NCI-H146 treated with DMSO at 0.1 percent for 48 hours (cell line): ENCODE measurements at regions not wholly inside any gene's neighbourhood (a gene's known extent, or its start where the extent isn't known, plus 50 kb on each side); places are given as distances from the start of the nearest gene placed in this dataset.
"Not testable (repeated sequence)": the region's sequence is repeated elsewhere in the genome, so short reads cannot be mapped to it uniquely, and the experiment has no call there.

Experiments
- DNase-seq: peaks from one replicate; lab custom pipeline; 2025; ENCODE audit not compliant: unreplicated experiment; lab: John Stamatoyannopoulos, UW

DNA sequence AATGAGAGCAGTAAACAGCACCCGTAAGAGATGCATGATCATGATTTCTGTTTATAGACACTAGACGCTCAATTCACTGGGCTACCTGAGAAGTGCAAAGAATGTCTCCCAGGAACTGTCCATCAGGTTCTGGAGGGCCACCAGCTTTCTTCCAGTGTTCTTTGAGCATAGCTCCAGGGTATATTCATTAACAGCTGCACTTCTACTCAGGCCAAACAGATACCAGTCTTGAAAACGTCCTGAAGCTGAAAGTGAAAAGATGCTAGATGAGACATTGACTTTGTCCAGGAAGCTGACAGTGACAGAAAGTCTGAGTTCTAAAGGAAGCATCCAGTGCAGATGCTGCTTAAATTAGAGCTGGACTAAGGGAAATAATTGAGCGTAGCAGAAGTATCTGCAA is 488.7 kb upstream of the TYRP1 start:
- DNase-seq: no peak

DNA sequence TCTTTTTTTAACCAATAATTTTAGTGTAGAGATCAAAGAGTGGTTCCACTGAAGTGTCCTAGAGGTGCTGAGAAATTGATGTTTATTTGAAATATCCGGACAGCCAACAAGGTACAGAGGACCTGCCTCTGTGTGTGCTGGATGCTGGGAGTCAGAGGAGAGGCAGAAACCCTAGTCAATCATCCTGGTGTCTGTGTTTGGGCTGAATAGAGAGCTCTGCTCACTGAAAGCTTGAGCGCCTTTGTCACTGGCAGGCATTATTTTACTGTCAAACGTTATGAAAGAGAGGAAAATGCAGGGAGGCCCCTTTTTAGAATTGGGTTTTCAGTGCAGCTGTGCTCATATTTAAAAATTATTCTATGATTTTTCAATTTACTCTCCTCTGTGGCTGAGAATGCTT is 480.3 kb upstream of the TYRP1 start:
- DNase-seq: no peak

DNA sequence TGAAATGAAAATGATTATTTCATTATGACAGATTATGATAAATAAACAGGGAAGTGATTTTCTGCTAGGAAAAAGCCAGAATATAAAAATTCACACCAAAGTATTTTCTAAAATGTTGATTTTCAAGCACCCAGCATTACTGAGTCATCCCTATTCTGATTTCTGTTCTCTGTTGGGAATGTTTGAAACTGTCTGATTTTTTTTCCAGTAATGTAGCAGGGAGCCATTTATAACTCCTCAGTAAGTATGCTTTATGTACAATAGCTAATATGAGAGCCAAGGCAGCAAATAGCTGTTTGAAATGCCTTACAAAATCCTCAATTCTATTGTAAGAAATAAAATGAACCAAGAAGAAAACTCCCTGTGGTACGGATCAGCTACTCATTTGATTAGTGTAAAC is 471.7 kb upstream of the TYRP1 start:
- DNase-seq: no peak

DNA sequence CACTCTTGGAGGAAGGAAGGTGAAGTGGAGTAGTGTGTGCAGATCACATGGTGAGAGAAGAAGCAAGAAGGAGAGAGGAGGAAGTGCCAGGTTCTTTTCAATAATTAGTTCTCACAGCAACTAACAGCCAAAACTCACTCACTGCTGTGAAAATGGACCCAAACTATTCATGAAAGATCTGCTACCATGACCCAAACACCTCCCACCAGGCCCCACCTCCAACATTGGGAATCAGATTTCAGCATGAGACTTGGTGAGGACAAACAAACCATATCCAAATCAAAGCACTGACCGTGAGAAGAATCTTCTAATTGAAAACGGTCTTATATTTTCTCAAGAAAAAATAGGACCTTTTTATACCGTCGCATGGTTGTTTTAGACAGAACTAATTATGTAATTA is 468.7 kb upstream of the TYRP1 start:
- DNase-seq: no peak

DNA sequence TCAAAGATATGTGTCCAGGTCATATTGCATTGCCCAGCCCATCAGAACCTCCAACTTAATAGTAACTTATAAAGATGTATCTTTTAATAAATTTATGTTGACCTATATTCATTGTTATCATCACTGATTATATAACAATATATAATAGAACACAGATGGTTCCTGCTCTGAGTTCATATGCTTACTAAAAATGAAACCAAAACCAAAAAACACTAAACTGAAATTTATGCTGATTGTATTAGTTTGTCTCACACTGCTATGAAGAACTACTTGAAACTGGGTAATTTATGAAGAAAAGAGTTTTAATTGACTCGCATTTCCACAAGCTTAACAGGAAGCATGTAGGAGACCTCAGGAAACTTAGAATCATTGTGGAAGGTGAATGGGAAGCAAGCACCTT is 462.5 kb upstream of the TYRP1 start:
- no peak for DNase-seq

DNA sequence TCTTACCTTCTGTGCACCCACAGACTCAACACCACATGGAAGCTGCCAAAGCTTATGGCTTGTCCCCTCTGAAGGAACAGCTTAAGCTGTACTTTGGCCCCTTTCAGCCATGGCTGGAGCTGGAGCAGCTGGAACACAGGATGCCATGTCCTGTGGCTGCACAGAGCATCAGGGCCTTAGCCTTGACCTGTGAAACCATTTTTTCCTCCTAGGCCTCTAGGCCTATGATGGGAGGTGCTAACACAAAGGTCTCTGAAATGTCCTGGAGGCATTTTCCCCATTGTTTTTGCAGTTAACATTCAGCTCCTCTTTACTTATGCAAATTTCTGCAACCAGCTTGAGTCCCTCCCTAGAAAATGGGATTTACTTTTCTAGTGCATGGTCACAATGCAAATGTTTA is 461.4 kb upstream of the TYRP1 start:
- DNase-seq: no peak

DNA sequence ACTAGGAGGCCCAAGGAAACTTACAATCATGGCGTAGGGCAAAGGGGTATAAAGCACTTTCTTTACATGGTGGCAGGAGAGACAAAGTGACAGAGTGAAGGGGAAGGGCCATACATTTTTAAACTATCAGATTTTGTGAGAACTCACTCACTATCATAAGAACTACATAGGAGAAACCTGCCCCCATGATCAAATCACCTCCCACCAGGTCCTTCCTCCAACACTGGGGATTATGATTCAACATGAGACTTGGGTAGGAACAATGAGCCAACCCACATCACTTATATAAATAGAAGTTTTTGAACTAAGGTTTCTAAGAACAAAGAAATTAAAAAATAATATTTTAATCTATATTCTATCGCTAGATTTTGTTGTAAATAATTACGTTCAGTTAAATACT is 460.3 kb upstream of the TYRP1 start:
- DNase-seq: no peak

DNA sequence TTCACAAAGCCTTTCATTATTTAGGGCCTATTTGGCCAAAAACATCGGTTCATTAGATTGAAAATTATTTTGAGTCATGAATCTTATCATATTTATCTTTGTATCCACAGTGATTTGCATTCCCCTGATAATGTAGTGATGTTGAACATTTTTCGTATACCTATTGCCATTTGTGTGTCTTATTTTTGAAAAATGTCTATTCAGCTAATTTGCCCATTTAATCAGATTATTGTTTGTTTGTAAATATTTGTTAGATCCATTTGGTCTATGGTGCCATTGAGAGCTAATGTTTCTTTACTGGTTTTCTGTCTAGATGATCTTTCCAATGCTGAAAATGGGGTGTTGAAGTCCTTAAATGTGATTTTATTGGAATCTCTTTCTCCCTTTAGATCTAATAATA is 439.2 kb upstream of the TYRP1 start:
- DNase-seq: no peak

DNA sequence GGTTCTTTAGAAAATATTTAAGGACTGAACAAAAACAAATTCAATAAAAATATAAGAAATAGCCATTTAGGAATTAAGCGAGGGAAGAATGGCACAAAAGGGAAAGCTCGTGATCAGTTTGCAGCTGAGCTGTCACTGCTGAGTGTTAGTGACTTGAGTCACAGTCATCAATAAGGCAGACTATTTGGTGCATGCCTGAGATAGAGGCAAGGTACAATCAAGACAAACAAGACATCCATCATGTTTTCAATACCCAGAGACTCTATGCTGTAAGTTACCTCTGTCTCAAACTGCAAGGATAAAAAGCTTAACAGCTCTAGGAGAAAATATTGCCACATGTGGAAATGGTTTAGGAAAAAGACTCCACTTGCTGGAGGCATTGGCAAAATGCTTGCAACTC is 426.4 kb upstream of the TYRP1 start:
- DNase-seq: no peak

DNA sequence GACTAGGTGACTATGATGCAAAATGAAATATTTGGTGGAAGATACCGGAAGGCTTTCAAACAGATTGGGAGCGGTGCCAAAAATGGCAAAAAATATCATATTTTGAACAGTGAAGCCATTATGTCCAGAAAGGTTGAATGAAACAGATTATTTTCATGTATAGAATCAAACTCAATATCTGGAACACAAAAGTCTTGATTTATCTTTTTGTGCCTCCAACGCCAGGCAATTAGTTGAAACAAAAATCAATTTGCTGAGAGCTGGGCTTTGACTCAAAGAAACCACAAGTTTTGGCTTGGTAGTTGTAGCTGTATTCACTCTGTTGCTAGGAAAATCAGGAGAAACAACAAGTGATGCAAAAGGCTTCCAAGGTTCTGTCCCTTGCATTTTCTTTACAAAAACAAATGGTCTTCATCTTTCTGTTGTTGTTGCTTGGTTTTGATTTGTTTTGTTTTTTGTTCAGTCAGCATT is 421.7 kb upstream of the TYRP1 start:
- DNase-seq: no peak

DNA sequence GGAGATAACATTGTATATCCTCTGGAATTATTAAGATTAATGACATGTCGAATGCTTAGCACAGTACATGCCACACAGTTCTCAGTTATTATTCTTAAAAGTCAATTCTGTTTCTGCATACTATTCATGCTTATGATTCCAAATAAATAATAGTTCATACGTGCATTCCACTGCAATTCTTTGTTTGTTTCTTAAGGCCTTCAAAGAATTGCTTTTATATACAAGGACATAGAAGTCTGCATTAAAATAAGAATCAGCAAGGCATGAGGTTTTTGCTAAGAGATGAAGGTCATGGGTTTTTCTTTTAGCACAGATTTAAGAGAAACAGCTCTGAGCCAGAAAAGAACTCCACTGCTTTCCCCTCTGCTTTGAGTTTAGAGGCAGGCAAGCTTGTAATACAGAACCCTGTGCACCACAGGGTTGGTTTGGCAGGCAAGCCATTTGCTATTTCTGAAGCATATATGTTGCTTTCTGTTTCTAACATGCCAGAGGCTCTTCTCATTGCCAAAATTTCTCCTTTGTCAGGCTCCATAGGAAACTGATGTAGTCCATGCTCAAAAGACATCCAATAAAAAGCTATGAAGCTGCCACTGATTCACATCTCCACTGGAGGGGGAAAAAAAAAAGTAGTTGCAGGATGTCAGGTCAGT is 420.6 kb upstream of the TYRP1 start:
- no peak for DNase-seq

DNA sequence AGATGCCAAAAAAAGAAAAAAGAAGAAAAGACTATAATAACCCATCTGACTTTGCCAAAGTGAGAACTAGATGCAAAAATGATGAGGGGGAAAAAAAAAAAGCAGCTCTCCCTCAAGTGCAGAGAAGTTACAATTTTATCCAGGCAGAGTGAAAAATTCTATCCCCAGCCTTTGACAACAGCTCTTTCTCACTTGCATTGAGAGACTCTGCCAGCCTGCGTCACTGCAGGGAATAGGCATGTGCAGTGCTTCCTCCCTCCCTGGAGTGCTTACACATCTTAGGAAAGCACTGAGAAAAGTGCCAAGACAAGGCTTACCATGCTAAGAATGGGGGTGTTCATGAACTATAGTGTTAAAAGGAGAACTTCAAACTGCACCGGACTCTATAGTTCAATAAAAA is 418.6 kb upstream of the TYRP1 start:
- DNase-seq: no peak

DNA sequence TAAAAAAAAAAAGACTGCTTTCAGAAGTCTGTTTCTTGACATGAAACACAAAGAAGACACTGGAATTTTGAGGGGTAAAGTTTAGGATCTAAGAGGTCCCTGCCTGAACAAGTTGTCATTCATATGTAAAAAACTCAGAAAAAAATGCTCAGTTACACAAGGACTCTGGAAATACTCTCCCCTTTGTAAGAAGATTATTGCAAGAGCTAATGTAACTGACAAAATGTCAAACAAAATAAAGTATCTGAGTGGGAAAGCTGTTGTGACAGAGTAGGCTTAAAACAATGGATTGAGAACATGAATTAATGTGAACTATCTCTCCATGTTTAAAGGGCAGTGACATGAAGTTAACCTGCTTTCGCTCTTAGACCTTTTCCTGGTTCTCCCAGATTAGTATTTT is 416.7 kb upstream of the TYRP1 start:
- DNase-seq: no peak

DNA sequence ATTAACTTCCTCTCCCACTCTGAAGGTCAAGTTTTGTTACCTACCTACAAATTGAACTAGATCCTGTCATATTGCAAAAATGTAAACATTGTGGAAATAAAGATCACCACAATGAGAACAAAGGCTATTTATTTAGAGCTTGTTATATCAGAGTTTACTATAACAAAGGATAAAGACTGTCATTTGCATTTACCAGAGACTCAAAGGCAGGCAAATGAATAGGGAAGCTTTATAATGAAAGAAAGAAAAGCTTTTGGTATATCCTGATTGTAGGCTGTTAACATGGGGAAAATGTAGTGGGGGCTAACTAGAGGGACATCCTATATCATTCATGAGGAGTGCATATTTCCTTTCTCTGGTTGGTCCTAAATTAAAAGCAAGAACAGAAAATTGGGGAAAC is 403.5 kb upstream of the TYRP1 start:
- DNase-seq: peak; percentile 13

DNA sequence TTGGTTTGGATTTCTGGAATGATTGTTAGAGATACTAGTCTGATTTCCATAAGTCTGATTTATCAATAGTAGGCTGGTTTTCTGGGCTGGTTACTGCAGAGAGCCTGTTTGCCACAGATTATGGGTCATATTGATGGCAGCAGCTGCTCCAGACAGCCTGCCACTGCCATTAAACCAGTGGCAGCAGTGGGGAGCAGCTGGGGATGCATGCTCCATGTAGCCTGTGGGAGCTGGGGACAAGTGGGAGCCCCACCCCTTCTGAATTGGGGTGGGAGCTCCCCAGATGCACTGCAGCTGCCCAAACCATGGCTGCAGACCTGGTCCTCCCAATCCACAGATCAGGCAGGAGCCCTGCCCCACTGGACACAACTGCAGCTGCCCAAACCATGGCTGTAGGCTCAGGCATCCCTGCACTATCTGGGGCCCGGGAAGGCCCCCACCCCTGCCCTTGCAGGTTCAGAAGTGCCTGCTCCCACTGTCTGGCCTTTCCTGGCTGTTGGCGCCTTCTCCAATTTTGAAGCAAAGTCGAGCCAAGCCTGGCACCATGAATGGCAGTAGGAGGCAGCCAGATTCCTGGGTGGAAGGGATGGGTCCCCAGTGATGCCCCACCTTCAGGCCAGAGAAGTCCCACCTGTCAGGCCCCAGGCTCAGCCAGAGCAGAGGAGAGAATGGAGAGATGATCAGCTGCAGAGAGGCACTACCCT is 402.9 kb upstream of the TYRP1 start:
- DNase-seq: no peak

DNA sequence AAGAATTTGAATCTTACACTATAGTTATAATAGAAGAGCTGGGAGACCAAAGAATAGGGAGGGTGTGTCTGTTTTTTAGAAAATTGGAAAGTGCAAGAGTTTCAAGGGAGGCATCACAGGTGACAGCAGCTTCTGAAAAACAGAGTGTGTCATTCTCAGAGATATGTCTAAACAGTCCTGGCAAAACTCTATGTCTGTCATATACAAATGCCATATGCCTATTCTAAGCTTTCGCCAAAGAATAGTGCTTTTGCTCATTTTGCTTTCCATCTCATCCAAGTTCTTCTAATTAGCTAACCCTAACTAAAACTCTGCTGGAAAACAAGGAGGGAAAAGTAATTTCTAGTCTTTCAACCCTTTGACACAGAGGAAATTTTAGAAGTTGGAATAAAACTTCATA is 388.0 kb upstream of the TYRP1 start:
- DNase-seq: no peak

DNA sequence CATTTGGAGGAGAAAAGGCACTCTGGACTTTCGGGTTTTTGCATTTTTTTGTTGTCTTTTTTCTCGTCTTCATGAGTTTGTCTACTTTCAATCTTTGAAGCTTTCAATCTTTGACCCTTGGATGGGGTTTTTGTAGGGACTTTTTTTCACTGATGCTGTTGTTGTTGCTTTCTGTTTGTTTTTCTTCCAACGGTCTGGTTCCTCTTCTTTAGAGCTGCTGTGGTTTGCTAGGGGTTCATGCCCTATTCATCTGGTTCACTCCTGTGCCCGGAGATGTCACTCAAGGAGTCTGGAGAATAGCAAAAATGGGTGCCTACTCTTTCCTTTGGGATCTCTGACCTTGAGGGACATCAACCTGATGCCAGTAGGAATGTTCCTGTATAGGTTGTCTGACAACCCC is 378.6 kb upstream of the TYRP1 start:
- DNase-seq: no peak

DNA sequence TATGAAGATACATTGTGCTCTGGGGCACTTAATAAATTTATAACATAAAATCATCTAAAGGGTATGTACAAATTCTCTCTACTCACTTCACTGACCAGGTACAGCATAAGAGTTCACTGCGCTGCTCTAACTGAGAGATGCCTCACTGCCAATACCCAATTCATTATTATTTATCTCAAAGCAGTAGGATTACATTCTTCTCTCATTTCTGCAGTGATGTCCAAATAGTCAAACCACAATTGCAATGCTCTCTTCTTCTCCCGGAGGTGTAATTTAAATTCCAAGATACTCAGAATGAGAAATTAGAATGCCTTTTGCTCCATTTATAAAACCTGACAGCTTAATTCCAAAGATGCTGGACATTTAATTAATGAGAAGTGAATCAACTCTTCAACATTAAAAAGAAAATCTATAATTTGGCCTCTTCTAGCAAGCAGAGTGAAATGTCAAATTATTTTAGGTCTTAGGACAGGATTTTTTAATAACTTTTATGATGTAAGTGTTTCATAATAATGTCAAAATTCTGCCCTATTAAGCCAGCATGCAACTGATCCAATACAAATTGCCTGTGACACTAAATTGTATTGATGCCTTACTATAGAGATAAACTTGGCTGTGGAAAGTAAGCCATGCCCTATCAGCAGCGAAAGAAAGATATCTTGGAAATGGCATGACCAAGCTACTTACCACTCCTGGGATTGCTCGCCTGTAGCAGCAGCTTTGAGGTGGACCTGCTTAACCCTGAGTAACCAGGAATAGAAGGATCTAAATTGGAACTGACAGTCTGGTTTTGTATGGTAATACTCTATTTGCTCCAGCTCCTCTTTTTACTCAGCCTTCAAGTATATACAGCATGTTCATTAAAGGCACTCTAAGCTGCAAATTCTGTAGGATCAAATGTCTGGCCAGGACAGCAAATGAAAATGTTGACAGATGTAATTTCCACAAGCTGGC is 374.2 kb upstream of the TYRP1 start:
- DNase-seq: no peak

DNA sequence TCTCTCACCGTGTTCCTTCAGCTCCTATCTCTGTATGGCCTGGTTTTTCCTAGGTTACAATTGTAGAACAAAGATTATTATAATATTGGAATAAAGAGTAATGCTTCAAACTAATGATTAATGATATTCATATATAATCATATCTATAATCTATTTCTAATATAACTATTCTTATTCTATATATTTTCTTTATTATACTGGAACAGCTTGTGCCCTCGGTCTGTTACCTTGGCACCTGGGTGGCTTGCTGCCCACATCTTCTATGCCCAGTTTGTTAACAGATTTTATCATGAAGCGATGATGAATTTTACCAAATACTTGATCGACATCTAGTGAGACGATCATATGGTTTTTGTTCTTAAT is 363.6 kb upstream of the TYRP1 start:
- DNase-seq: no peak

DNA sequence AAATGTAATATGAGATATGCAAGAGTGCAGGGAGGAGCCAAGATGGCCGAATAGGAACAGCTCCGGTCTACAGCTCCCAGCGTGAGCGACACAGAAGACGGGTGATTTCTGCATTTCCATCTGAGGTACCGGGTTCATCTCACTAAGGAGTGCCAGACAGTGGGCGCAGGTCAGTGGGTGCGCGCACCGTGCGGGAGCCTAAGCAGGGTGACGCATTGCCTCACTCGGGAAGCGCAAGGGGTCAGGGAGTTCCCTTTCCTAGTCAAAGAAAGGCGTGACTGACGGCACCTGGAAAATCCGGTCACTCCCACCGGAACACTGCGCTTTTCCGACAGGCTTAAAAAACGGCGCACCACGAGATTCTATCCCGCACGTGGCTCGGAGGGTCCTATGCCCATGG is 359.2 kb upstream of the TYRP1 start:
- DNase-seq: not testable (repeated sequence)

DNA sequence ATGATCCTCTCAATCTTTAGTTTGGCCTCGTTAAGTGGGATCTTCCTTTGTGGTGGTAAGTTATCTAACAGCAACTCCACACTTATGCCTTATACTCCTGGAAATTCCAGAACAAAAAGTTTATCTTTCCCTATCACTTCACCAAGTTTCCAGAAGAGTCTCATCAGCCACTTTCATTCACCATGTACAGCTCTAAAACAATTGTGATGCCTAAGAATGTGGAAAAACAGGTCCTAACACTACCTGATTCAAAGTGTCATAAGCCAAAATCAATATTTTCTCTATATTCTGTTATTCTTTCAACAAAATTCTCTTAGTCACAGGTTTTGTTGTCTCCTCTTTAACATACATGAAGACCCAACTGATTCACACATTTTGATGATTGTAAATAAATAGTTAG is 342.4 kb upstream of the TYRP1 start:
- DNase-seq: no peak
